ENCODE measurements at regions not wholly inside any gene's neighbourhood (a gene's known extent, or its start where the extent isn't known, plus 50 kb on each side); places are given as distances from the start of the nearest gene placed in this dataset.
"Not testable (repeated sequence)": the region's sequence is repeated elsewhere in the genome, so short reads cannot be mapped to it uniquely, and the experiment has no call there.

DNA sequence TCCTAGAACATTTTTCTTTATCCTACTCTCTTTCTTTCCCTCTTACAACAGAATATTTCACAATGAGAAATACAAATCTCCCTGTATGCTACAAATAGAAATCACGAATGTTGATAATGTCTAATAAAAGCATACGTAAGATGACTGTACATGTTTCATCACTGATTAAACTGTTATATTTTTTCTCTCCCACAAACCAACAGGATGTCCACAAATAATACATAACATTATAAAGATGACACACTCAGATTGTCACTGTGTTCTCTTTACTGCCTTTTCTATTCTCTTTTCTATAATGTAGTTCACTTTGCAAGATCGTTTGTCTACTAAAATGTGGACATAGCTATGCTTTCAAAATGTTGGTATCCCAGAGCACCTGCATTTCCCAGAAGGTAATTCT lies 90.7 kb upstream of the PARP8 start:
- Mint-ChIP-seq H3K9me3 (peaks cover 5% of the 10 kb centered on the region), H3K4me1 (peaks cover 24% of the 10 kb centered on the region), H3K36me3 (no peaks in the 10 kb centered on the region), H3K27ac (no peak overlapping the region), H3K4me3 (no peak overlapping the region), H3K27me3 (no peaks in the 10 kb centered on the region)

DNA sequence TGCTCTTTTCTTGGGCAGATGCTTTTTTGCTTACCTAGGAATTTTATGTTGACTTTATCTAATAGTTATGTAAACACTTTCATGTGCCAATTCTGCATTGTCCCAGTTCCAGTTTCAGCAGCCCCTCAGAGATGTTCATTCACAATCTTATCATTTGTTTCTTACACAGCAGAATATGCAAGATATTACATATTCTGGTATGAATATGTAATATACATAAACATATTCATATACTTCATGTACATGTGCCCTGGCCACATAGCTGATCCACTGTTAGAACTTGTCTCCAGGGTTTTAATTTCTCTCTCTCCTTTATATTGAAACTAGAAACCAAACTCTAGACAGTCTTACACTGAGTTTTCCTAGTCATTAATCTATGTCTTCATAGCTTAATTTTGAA lies 90.2 kb upstream of the PARP8 start:
- H3K4me3 Mint-ChIP-seq = no peak overlapping the region
- peaks cover 5% of the 10 kb centered on the region for H3K9me3 Mint-ChIP-seq
- no peak overlapping the region for H3K27ac Mint-ChIP-seq
- no peaks in the 10 kb centered on the region for H3K36me3 Mint-ChIP-seq
- peaks cover 24% of the 10 kb centered on the region for H3K4me1 Mint-ChIP-seq
- no peaks in the 10 kb centered on the region for H3K27me3 Mint-ChIP-seq

DNA sequence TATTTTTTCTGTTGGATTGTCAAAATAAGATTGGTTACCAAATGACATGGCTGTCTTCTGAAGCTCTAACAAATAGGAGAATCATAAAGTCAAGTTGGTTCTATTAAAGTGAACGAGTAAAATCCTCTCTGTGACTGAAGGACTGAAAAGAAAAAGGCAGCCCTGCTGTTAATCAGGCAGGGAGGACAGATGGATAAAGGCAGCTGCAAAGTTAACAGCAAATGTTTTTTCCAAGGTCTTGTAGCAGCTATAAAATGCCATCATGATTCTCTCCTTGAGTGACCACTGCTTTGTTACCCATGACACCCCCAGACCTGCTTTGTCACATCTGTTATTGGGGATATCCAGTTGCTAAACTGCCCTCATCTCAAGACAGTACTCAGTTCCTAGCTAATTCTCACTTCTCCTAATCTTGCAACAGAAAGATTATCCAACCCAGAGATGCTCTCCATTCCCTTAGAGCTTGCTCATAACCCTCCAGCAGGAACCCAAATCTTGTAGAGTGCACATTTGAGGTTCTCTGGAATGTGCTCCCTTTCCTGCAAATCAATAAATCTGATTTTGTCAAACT lies 89.7 kb upstream of the PARP8 start:
- no peaks in the 10 kb centered on the region for H3K27me3 Mint-ChIP-seq
- H3K4me1 Mint-ChIP-seq = peaks cover 28% of the 10 kb centered on the region
- no peak overlapping the region for H3K4me3 Mint-ChIP-seq
- H3K27ac Mint-ChIP-seq = no peak overlapping the region
- H3K9me3 Mint-ChIP-seq = peaks cover 5% of the 10 kb centered on the region
- no peaks in the 10 kb centered on the region for H3K36me3 Mint-ChIP-seq

DNA sequence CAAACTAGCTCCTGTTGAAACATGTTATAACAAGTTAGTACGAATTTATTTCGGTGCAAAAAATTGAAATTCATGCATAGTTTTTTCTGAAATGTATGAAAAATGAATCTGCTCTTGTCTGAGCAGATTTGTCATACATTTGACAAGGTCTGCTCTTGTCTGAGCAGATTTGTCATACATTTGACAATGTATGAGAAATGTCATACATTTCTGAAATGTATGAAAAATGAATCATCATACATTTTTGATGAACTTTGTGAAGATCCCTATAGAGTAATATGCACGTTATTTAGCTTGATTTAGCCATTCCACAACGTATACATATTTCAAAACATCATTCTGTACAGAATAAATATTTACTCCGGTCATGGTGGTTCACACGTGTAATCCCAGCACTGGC lies 85.9 kb upstream of the PARP8 start:
- Mint-ChIP-seq H3K27me3 (no peaks in the 10 kb centered on the region), H3K4me3 (no peak overlapping the region), H3K27ac (no peak overlapping the region), H3K36me3 (no peaks in the 10 kb centered on the region), H3K9me3 (peaks cover 5% of the 10 kb centered on the region), H3K4me1 (peaks cover 29% of the 10 kb centered on the region)

DNA sequence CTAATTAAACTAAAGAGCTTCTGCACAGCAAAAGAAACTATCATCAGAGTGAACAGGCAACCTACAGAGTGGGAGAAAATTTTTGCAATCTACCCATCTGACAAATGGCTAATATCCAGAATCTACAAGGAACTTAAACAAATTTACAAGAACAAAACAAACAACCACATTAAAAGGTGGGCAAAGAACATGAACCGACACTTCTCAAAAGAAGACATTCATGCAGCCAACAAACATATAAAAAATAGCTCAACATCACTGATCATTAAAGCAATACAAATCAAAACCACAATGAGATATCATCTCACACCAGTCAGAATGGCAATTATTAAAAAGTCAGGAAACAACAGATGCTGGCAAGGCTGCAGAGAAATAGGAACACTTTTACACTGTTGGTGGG lies 84.6 kb upstream of the PARP8 start:
- H3K27ac Mint-ChIP-seq, H3K36me3 Mint-ChIP-seq, H3K4me3 Mint-ChIP-seq, H3K27me3 Mint-ChIP-seq, H3K9me3 Mint-ChIP-seq: not testable (repeated sequence)
- peaks cover 16% of the 10 kb centered on the region for H3K4me1 Mint-ChIP-seq

DNA sequence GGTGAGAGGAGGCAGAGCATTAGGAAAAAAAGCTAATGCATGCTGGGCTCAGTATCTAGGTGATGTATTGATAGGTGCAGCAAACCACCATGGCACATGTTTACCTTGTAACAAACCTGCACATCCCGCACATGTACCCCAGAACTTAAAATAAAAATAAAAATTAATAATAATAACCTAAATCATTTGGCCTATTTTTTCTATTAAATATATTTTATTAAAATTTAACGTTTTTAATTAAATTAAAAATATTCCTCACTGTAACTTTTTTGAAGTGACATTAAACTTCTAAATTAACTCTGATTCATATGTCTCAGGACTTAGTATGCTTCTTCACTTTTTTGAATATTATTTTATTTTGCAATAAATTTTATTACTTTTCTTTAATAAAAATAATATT lies 83.7 kb upstream of the PARP8 start:
- H3K9me3 Mint-ChIP-seq = peaks cover 5% of the 10 kb centered on the region
- H3K4me1 Mint-ChIP-seq = peaks cover 13% of the 10 kb centered on the region
- H3K27me3 Mint-ChIP-seq = no peaks in the 10 kb centered on the region
- no peak overlapping the region for H3K4me3 Mint-ChIP-seq
- H3K36me3 Mint-ChIP-seq = no peaks in the 10 kb centered on the region
- no peak overlapping the region for H3K27ac Mint-ChIP-seq

DNA sequence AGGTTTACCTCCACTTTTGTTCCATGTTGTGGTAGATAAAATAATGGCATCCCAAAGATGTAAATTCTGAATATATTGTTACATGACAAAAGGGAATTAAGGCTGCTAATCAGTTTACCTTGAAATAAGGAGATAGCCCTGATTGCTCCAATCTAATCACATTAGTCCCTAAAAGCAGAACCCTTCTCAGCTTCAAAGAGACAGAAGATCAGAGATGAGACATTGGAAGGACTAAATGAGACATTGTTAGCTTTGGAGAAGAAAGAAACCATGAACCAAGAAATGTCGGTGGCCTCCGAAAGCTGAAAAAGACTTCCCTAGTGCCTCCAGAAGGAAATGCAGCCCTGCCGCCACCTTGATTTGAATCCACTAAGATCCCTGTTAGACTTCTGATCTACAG lies 82.8 kb upstream of the PARP8 start:
- no peak overlapping the region for H3K4me3 Mint-ChIP-seq
- peaks cover 5% of the 10 kb centered on the region for H3K9me3 Mint-ChIP-seq
- no peaks in the 10 kb centered on the region for H3K27me3 Mint-ChIP-seq
- peaks cover 9% of the 10 kb centered on the region for H3K4me1 Mint-ChIP-seq
- H3K27ac Mint-ChIP-seq = no peak overlapping the region
- no peaks in the 10 kb centered on the region for H3K36me3 Mint-ChIP-seq

DNA sequence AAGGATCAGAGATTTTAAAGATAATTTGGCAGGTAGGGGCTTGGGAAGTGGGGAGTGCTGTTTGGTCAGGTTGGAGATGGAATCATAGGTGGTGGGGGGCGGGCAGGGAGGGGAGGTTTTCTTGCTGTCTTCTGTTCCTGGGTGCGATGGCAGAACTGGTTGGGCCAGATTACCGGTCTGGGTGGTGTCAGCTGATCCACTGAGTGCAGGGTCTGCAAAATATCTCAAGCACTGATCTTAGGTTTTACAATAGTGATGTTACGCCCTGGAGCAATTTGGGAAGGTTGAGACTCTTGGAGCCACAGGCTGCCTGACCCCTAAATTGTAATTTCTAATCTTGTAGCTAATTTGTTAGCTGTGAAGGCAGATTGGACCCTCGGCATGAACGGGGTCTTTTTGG lies 78.0 kb upstream of the PARP8 start:
- H3K9me3 Mint-ChIP-seq, H3K27ac Mint-ChIP-seq, H3K27me3 Mint-ChIP-seq, H3K36me3 Mint-ChIP-seq, H3K4me3 Mint-ChIP-seq: not testable (repeated sequence)
- peaks cover 39% of the 10 kb centered on the region for H3K4me1 Mint-ChIP-seq

DNA sequence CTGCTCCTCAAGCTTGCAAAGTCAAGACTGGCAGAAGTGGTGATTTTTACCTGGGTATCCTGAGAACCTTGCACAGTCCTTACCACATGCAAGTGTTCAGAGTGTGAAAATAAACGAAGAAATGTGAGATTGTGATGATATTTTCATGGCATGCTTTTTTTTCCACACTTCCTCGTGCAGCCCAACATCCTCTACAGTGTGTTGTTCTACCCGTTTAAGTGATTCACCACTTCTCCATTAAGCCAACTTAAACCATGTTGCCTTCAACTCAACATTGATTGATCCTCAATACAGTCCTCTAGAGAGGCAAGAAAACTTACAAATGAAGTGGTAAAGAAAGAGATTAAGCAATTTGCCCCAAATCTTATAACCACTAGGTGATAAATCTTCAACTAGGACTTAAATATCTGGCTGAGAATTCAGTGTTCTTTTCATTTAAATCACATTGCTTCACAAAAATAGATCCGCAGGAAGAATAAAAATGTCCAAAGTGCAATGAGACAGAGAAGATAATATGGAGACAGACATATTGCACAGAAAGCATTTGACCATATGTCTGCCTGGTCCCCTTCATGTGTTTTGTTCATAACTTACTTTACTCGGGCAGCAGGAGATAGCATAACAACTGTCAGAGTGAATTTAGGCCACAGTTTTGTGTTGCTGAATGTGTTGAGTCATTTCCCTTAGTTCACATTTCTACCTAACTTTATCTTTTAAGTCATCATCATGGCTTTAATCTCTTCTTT lies 75.8 kb upstream of the PARP8 start:
- not testable (repeated sequence) for H3K9me3 Mint-ChIP-seq

DNA sequence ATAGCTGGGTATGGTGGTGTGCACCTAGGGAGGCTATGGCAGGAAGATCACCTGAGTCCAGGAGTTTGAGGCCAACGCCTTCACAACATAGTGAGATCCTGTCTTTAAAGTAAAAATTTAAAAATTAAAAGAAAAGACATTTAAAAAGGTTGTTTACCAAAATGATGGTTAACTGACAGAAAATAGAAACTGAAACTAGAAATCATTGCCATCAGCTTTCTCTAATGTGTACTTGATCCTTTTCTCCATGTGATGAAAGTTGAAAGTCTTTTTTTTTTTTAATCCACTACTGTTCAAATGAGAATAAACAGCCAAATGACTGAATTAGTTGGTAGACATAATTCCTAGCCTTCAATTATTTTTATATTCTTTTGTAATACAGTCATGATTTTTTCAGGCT lies 75.1 kb upstream of the PARP8 start:
- Mint-ChIP-seq H3K4me1 (peaks cover 51% of the 10 kb centered on the region), H3K27ac (peak overlapping the region; percentile 6)
- not testable (repeated sequence) for H3K36me3 Mint-ChIP-seq, H3K4me3 Mint-ChIP-seq, H3K27me3 Mint-ChIP-seq, H3K9me3 Mint-ChIP-seq

More for the DNA sequence above, 75.8 kb upstream of the PARP8 start:
- not testable (repeated sequence) for H3K36me3 Mint-ChIP-seq, H3K27me3 Mint-ChIP-seq
- Mint-ChIP-seq H3K27ac (peak overlapping the region; percentile 6), H3K4me3 (peak overlapping the region; percentile 15), H3K4me1 (peaks cover 51% of the 10 kb centered on the region)

DNA sequence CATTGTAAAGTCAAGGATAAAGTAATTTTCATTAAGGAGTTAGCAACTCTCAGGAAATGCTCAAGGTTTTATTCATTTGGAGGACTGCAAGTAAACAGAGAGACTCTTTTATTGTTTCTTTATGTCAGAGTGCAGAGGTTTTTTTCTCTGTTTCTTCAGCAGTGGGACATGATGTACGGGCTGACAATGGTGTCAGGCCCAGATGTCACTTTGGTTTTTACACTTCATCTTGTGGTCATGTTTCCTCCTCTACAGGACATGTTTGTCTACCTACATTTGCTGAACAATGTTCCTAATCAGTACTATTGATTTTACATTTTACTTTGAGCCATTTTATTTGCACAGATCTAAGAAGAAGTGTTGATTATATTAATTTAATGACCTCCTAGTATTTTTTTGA lies 72.8 kb upstream of the PARP8 start:
- H3K27ac Mint-ChIP-seq = no peak overlapping the region
- H3K27me3 Mint-ChIP-seq = no peaks in the 10 kb centered on the region
- no peaks in the 10 kb centered on the region for H3K36me3 Mint-ChIP-seq
- H3K9me3 Mint-ChIP-seq = no peaks in the 10 kb centered on the region
- no peak overlapping the region for H3K4me3 Mint-ChIP-seq
- H3K4me1 Mint-ChIP-seq = peaks cover 51% of the 10 kb centered on the region

DNA sequence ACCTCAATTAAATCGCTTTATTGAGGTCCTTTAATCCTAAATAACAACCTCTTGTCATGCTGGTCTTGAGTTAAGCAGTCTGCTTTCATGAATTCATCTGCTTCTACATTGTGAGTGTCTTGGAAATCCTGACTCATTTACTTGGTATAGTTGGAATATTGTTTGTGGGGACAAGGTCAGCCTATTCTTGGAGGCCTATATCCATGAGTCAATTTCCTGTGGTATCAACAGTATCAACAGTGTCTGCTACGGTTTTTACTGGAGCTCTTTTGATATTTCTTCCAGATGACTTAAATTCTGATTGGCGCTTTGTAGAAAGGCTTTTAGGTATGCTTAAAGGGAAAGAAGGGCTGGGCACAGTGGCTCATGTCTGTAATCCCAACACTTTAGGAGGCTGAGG lies 71.2 kb upstream of the PARP8 start:
- Mint-ChIP-seq H3K36me3 (peaks cover 4% of the 10 kb centered on the region), H3K27me3 (no peaks in the 10 kb centered on the region), H3K27ac (no peak overlapping the region)

DNA sequence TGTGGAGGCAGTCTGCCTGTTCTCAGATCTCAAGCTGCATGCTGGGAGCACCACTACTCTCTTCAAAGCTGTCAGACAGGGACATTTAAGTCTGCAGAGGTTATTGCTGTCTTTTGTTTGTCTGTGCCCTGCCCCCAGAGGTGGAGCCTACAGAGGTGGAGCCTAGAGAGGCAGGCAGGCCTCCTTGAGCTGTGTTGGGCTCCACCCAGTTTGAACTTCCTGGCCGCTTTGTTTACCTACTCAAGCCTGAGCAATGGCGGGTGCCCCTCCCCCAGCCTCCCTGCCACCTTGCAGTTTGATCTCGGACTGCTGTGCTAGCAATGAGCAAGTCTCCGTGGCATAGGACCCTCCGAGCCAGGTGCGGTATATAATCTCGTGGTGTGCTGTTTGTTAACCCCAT lies 64.9 kb upstream of the PARP8 start:
- not testable (repeated sequence) for H3K36me3 Mint-ChIP-seq, H3K27me3 Mint-ChIP-seq, H3K9me3 Mint-ChIP-seq, H3K27ac Mint-ChIP-seq, H3K4me3 Mint-ChIP-seq
- H3K4me1 Mint-ChIP-seq = peaks cover 31% of the 10 kb centered on the region

More for the DNA sequence above, 71.2 kb upstream of the PARP8 start:
- Mint-ChIP-seq H3K9me3 (no peaks in the 10 kb centered on the region), H3K4me3 (no peak overlapping the region), H3K4me1 (peaks cover 50% of the 10 kb centered on the region)

DNA sequence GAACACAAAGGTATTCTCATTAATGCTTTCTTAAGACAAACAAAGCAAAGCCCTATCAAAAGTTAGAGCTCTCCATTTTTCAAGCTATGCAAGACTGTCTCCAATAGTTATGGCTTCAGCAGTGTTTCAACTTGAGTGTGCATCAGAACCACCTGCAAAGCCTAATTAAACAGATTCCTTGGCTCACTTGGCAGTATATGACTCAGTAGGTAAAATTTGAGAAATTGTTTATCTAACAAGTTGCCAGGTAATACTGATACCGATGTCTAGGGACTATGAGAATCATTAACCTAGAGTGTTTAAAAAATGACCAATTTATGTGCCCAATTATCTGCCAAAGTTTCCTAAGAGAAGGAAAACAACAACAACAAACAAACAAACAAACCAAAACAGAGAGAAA lies 60.3 kb upstream of the PARP8 start:
- peaks cover 7% of the 10 kb centered on the region for H3K9me3 Mint-ChIP-seq

DNA sequence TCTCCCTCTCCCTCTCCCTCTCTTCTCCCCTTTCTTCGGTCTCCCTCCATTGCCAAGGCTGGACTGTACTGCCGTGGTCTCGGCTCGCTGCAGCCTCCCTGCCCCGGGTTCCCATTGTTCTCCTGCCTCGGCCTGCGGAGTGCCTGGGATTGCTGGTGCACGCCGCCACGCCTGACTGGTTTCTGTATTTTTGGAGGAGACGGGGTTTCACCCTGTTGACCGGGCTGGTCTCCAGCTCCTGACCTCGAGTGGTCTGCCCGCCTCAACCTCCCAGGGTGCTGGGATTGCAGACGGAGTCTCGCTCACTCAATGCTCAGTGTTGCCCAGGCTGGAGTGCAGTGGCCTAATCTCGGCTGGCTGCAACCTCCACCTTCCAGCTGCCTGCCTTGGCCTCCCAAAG lies 59.0 kb upstream of the PARP8 start:
- not testable (repeated sequence) for H3K9me3 Mint-ChIP-seq, H3K36me3 Mint-ChIP-seq, H3K4me3 Mint-ChIP-seq, H3K27me3 Mint-ChIP-seq
- Mint-ChIP-seq H3K27ac (peak overlapping the region; percentile 36), H3K4me1 (peaks cover 13% of the 10 kb centered on the region)

More for the DNA sequence above, 60.3 kb upstream of the PARP8 start:
- no peaks in the 10 kb centered on the region for H3K36me3 Mint-ChIP-seq
- H3K27me3 Mint-ChIP-seq = no peaks in the 10 kb centered on the region
- H3K4me1 Mint-ChIP-seq = peaks cover 18% of the 10 kb centered on the region
- no peak overlapping the region for H3K4me3 Mint-ChIP-seq
- no peak overlapping the region for H3K27ac Mint-ChIP-seq

DNA sequence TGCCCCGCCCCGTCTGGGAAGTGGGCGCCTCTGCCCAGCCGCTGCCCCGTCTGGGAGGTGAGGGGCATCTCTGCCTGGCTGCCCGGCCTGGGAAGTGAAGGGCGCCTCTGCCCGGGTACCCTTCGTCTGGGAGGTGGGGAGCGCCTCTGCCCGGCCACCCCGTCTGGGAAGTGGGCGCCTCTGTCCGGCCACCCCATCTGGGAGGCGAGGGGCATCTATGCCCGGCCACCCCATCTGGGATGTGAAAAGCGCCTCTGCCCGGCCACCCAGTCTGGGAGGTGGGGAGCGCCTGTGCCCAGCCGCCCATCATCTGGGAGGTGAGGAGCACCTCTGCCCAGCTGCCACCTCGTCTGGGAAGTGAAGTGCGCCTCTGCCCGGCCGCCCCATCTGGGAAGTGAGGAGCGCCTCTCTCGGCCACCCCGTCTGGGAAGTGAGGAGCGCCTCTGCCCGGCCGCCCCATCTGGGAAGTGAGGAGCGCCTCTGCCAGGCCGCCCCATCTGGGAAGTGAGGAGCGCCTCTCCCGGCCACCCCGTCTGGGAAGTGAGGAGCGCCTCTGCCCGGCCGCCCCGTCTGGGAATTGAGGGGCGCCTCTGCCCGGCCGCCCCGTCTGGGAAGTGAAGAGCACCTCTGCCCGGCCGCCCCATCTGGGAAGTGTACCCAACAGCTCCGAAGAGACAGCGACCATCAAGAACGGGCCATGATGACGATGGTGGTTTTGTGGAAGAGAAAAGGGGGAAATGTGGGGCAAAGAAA lies 58.3 kb upstream of the PARP8 start:
- not testable (repeated sequence) for H3K36me3 Mint-ChIP-seq, H3K27ac Mint-ChIP-seq, H3K27me3 Mint-ChIP-seq, H3K9me3 Mint-ChIP-seq, H3K4me3 Mint-ChIP-seq
- H3K4me1 Mint-ChIP-seq = peaks cover 11% of the 10 kb centered on the region

Measured in activated naive CD4-positive, alpha-beta T cell treated with anti-CD3 and anti-CD28 coated beads, Interleukin-2, amount 50 U/mL, for 24 hours (primary cell).